GM18508 (cell line): ENCODE measurements at regions not wholly inside any gene's neighbourhood (a gene's known extent, or its start where the extent isn't known, plus 50 kb on each side); places are given as distances from the start of the nearest gene placed in this dataset.
"Not testable (repeated sequence)": the region's sequence is repeated elsewhere in the genome, so short reads cannot be mapped to it uniquely, and the experiment has no call there.

Source experiments
- ATAC-seq: cut with Tn5 transposase; IDR thresholded peaks from one replicate; pipeline ENCODE4 v1.9.1; 2021; ENCODE audit warnings: moderate number of reproducible peaks; ENCODE audit not compliant: insufficient read depth, unreplicated experiment

GRCh38 chr1:194081444-194081843, 895.0 kb upstream of the B3GALT2 start:
- no peak for ATAC-seq

GRCh38 chr1:194080826-194081225, 894.4 kb upstream of the B3GALT2 start:
- ATAC-seq = no peak

- peak; percentile 56 for ATAC-seq
These were observed 892.4 kb upstream of the B3GALT2 start for GRCh38 chr1:194078765-194079164.

- ATAC-seq = no peak
These were observed 890.2 kb upstream of the B3GALT2 start for GRCh38 chr1:194076646-194077045.

- no peak for ATAC-seq
These were observed 887.4 kb upstream of the B3GALT2 start for GRCh38 chr1:194073833-194074232.

GRCh38 chr1:194071205-194071604, 884.8 kb upstream of the B3GALT2 start:
- ATAC-seq = no peak

GRCh38 chr1:194069831-194070218, 883.4 kb upstream of the B3GALT2 start:
- ATAC-seq = no peak

- ATAC-seq = no peak
These were observed 882.9 kb upstream of the B3GALT2 start for GRCh38 chr1:194069168-194069830.

- no peak for ATAC-seq
These were observed 882.2 kb upstream of the B3GALT2 start for GRCh38 chr1:194068446-194069167.

- no peak for ATAC-seq
These were observed 881.4 kb upstream of the B3GALT2 start for GRCh38 chr1:194067772-194068171.

- no peak for ATAC-seq
These were observed 876.5 kb upstream of the B3GALT2 start for GRCh38 chr1:194062962-194063361.

GRCh38 chr1:194062526-194062925, 876.1 kb upstream of the B3GALT2 start:
- ATAC-seq = no peak

- no peak for ATAC-seq
These were observed 874.1 kb upstream of the B3GALT2 start for GRCh38 chr1:194060481-194060880.

- ATAC-seq = not testable (repeated sequence)
These were observed 871.9 kb upstream of the B3GALT2 start for GRCh38 chr1:194058268-194058667.

- no peak for ATAC-seq
These were observed 869.8 kb upstream of the B3GALT2 start for GRCh38 chr1:194056169-194056568.

- no peak for ATAC-seq
These were observed 869.1 kb upstream of the B3GALT2 start for GRCh38 chr1:194055536-194055935.

GRCh38 chr1:194052514-194053338, 866.3 kb upstream of the B3GALT2 start:
- no peak for ATAC-seq

GRCh38 chr1:194047921-194048320, 861.5 kb upstream of the B3GALT2 start:
- ATAC-seq = no peak

GRCh38 chr1:194047206-194047605, 860.8 kb upstream of the B3GALT2 start:
- ATAC-seq = no peak

- no peak for ATAC-seq
These were observed 859.0 kb upstream of the B3GALT2 start for GRCh38 chr1:194045416-194045815.

GRCh38 chr1:194044892-194045291, 858.5 kb upstream of the B3GALT2 start:
- no peak for ATAC-seq
